WI38 (cell line): ENCODE measurements at regions not wholly inside any gene's neighbourhood (a gene's known extent, or its start where the extent isn't known, plus 50 kb on each side); places are given as distances from the start of the nearest gene placed in this dataset.

ENCODE experiments used
- H3K4me3 ChIP-seq: 2 replicates; pipeline ENCODE4 v1.5.1; 2011; ENCODE audit warnings: low read depth, mild to moderate bottlenecking, control low read depth, low read length
- CTCF ChIP-seq: IDR thresholded peaks from 2 replicates; pipeline ENCODE4 v1.5.1; 2012; ENCODE audit warnings: low read depth, mild to moderate bottlenecking, control low read depth, low read length

- H3K4me3 ChIP-seq: no peak overlapping the region
- TF ChIP-seq CTCF: no peak
Measured at GRCh38 chr15:93150910-93151881, 62.2 kb upstream of the RGMA start.

- no peak for TF ChIP-seq CTCF
Measured at GRCh38 chr15:93146601-93147000, 57.6 kb upstream of the RGMA start.

GRCh38 chr15:93146196-93146595, 57.2 kb upstream of the RGMA start:
- H3K4me3 ChIP-seq: no peak overlapping the region
- no peak for TF ChIP-seq CTCF

More at GRCh38 chr15:93146601-93147000, 57.6 kb upstream of the RGMA start:
- H3K4me3 ChIP-seq: no peak overlapping the region

GRCh38 chr15:93144463-93145236, 55.6 kb upstream of the RGMA start:
- TF ChIP-seq CTCF: no peak
- H3K4me3 ChIP-seq: no peak overlapping the region

- no peak for TF ChIP-seq CTCF
Measured at GRCh38 chr15:93143186-93143585, 54.2 kb upstream of the RGMA start.

GRCh38 chr15:93141371-93141794, 52.4 kb upstream of the RGMA start:
- no peak overlapping the region for H3K4me3 ChIP-seq
- no peak for TF ChIP-seq CTCF

More at GRCh38 chr15:93143186-93143585, 54.2 kb upstream of the RGMA start:
- H3K4me3 ChIP-seq: no peak overlapping the region

- no peak overlapping the region for H3K4me3 ChIP-seq
- no peak for TF ChIP-seq CTCF
Measured at GRCh38 chr15:93139436-93139835, 50.4 kb upstream of the RGMA start.
